Motor neuron (in vitro differentiated cells): ENCODE measurements at regions not wholly inside any gene's neighbourhood (a gene's known extent, or its start where the extent isn't known, plus 50 kb on each side); places are given as distances from the start of the nearest gene placed in this dataset.

Experiments used
- ATAC-seq, 8 experiments: fragments of 200-7000 bp; cut with Tn5 transposase; replicated peaks in 6 of 8; 2 replicates each; pipeline ENCODE4 v1.8.0; 2021; ENCODE audit warnings: mild to moderate bottlenecking in 8 of 8, moderate library complexity in 8 of 8
- H3K27ac ChIP-seq, 2 donors: fragments of 250-450 bp; sonication (Bioruptor Pico); 2 replicates each; pipeline ENCODE4 v1.9.0; 2021; ENCODE audit warnings: antibody characterized with exemption in 2 of 2, mild to moderate bottlenecking in 2 of 2, moderate library complexity in 1 of 2
- H3K4me1 ChIP-seq, 2 donors: fragments of 250-450 bp; sonication (Bioruptor Pico); replicated peaks in 1 of 2; 2 replicates each; pipeline ENCODE4 v1.6.1; 2021; ENCODE audit warnings: antibody characterized with exemption in 2 of 2, mild to moderate bottlenecking in 2 of 2, moderate library complexity in 1 of 2
- H3K4me3 ChIP-seq, 5 donors: fragments of 250-450 bp; sonication (Bioruptor Pico); 2 replicates each; pipeline ENCODE4 v1.9.0; 2021; ENCODE audit warnings: antibody characterized with exemption in 5 of 5, mild to moderate bottlenecking in 5 of 5, moderate library complexity in 4 of 5
- WGBS, 10 experiments: fragments of 450-650 bp; shearing (Covaris generic); methylation state at CpG; one replicate each; pipeline ENCODE4 v1.0.0; 2022; 5-methylcytosine and 5-hydroxymethylcytosine counted together
- in situ Hi-C, 9 experiments: fragments of 400-800 bp; cut with MboI; loops; one replicate each; pipeline ENCODE4 v1.15.0; 2021; ENCODE audit warnings: low sequenced_read_pairs in 9 of 9, low pct_unique_long_range_greater_than_20kb in 2 of 9; ENCODE audit not compliant: unreplicated experiment in 9 of 9

GRCh38 chr7:9835199-9835598 is 1138.5 kb upstream of the PHF14 start:
- ATAC-seq = no peak
- H3K4me3 ChIP-seq = no peak overlapping the region
- 0 to 100% (median 65%) methylated on average over 2 to 3 of the region's 3 CpGs; no CpG with 5 or more reads in 1 of the 10 experiments for WGBS, 10 experiments
- H3K4me1 ChIP-seq = no peaks in the 10 kb centered on the region
- in situ Hi-C loops = no loop called here
- no peak overlapping the region for H3K27ac ChIP-seq

- H3K4me1 ChIP-seq = no peaks in the 10 kb centered on the region
- in situ Hi-C loops = no loop called here
- ATAC-seq = no peak
- no peak overlapping the region for H3K4me3 ChIP-seq
- 0 to 100% (median 86%) methylated on average over 1 of the region's 1 CpG; no CpG with 5 or more reads in 3 of the 10 experiments for WGBS, 10 experiments
- H3K27ac ChIP-seq = no peak overlapping the region
Measured at GRCh38 chr7:9836671-9837070, 1137.0 kb upstream of the PHF14 start.

- Histone ChIP-seq H3K27ac (no peak overlapping the region), H3K4me3 (no peak overlapping the region), H3K4me1 (no peaks in the 10 kb centered on the region)
- 0 to 100% (median 52%) methylated on average over 1 to 2 of the region's 2 CpGs; no CpG with 5 or more reads in 1 of the 10 experiments for WGBS, 10 experiments
- in situ Hi-C loops = no loop called here
- no peak for ATAC-seq
Measured at GRCh38 chr7:9842301-9842700, 1131.4 kb upstream of the PHF14 start.

DNA sequence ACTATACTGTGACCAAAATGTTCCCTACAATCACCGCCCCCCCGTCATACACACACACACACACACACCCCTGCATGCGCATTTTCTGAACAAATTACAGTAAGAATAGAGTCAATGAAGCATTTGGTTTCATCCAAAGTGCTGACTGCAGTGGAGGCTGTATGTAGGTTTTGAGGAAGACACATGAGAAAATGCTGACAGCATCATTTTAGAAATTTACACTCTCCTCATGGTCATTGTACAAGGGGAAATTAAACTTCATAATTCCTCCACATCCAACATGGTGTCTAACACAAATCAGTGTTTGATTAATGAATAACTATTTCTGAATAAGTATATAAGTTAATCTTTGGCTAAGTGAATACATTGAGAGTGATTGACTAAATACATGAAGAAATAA is 1126.8 kb upstream of the PHF14 start:
- in situ Hi-C loops = no loop called here
- ATAC-seq = no peak
- H3K4me3 ChIP-seq = no peak overlapping the region
- no peaks in the 10 kb centered on the region for H3K4me1 ChIP-seq
- WGBS, 10 experiments = 0 to 100% (median 63%) methylated on average over 1 to 3 of the region's 3 CpGs; no CpG with 5 or more reads in 1 of the 10 experiments
- no peak overlapping the region for H3K27ac ChIP-seq

DNA sequence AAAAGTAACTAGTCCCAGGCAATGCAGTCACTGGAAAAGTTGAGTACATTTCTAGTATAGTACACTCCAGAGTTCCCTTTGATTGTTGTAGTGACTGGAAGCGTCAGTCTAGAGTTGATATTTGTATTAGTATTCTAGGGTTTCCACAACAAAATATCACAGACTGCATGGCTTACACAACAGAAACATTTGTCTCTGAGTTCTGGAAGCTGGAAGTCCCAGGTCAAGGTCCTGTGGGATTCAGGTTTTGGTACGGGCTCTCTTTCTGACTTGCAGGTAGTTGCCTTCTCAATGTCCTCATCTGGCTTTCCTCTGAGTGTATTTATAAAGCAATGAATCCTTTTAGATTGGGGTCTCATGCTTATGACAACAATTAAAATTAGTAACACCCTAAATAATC is 1119.1 kb upstream of the PHF14 start:
- H3K4me1 ChIP-seq = no peaks in the 10 kb centered on the region
- H3K4me3 ChIP-seq = no peak overlapping the region
- ATAC-seq = no peak
- no peak overlapping the region for H3K27ac ChIP-seq
- in situ Hi-C loops = no loop called here
- 0 to 100% (median 80%) methylated on average over 1 to 2 of the region's 2 CpGs; no CpG with 5 or more reads in 3 of the 10 experiments for WGBS, 10 experiments

GRCh38 chr7:9856668-9857067 is 1117.0 kb upstream of the PHF14 start:
- Histone ChIP-seq H3K4me3 (no peak overlapping the region), H3K4me1 (no peaks in the 10 kb centered on the region), H3K27ac (no peak overlapping the region)
- WGBS, 10 experiments = 33 to 100% (median 46%) methylated on average over 1 of the region's 1 CpG; no CpG with 5 or more reads in 4 of the 10 experiments
- no peak for ATAC-seq
- in situ Hi-C loops = no loop called here

- 0 to 100% (median 78%) methylated on average over 1 to 3 of the region's 3 CpGs; no CpG with 5 or more reads in 1 of the 10 experiments for WGBS, 10 experiments
Measured at GRCh38 chr7:9863545-9863944, 1110.1 kb upstream of the PHF14 start.

GRCh38 chr7:9869151-9869550 is 1104.5 kb upstream of the PHF14 start:
- in situ Hi-C loops = no loop called here
- 0 to 63% (median 18%) methylated on average over 1 of the region's 1 CpG; no CpG with 5 or more reads in 4 of the 10 experiments for WGBS, 10 experiments
- H3K4me3 ChIP-seq = no peak overlapping the region
- no peaks in the 10 kb centered on the region for H3K4me1 ChIP-seq
- H3K27ac ChIP-seq = no peak overlapping the region
- ATAC-seq = no peak

More at GRCh38 chr7:9863545-9863944, 1110.1 kb upstream of the PHF14 start:
- no peak for ATAC-seq
- no peak overlapping the region for H3K27ac ChIP-seq
- no peaks in the 10 kb centered on the region for H3K4me1 ChIP-seq
- in situ Hi-C loops = no loop called here
- no peak overlapping the region for H3K4me3 ChIP-seq

- Histone ChIP-seq H3K4me3 (no peak overlapping the region), H3K4me1 (no peaks in the 10 kb centered on the region), H3K27ac (no peak overlapping the region)
- ATAC-seq = no peak
- WGBS, 10 experiments = 0 to 100% (median 73%) methylated on average over 1 to 2 of the region's 2 CpGs; no CpG with 5 or more reads in 2 of the 10 experiments
- in situ Hi-C loops = no loop called here
Measured at GRCh38 chr7:9869566-9869965, 1104.1 kb upstream of the PHF14 start.

- H3K4me1 ChIP-seq = no peaks in the 10 kb centered on the region
Measured at GRCh38 chr7:9870674-9871073, 1103.0 kb upstream of the PHF14 start.

GRCh38 chr7:9874182-9874581 is 1099.5 kb upstream of the PHF14 start:
- Histone ChIP-seq H3K4me3 (no peak overlapping the region), H3K27ac (no peak overlapping the region), H3K4me1 (no peaks in the 10 kb centered on the region)
- in situ Hi-C loops = no loop called here
- WGBS, 10 experiments = 0 to 100% (median 73%) methylated on average over 1 of the region's 1 CpG; no CpG with 5 or more reads in 3 of the 10 experiments
- ATAC-seq = no peak

More at GRCh38 chr7:9870674-9871073, 1103.0 kb upstream of the PHF14 start:
- 0 to 100% (median 84%) methylated on average over 1 to 4 of the region's 4 CpGs; no CpG with 5 or more reads in 1 of the 10 experiments for WGBS, 10 experiments
- in situ Hi-C loops = no loop called here
- ATAC-seq = no peak
- Histone ChIP-seq H3K27ac (no peak overlapping the region), H3K4me3 (no peak overlapping the region)

DNA sequence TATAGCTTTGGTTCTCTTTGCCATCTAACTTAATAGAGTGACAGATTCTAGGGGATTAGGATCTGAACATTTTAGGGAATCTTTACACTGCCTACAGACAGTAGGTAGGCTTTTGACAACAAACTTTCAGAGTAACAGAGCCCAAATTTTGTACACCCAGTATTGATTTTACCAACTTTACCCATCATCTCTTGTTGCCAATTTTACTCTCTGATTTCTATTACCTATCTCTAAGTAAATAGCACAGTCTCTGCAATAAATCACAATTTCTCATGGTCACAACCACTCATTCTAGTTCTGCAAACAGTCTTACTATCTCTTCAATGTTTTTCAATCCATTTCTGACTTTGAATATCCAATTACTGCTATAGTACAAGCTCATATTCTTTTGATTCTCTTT is 1097.6 kb upstream of the PHF14 start:
- Histone ChIP-seq H3K4me3 (no peak overlapping the region), H3K4me1 (no peaks in the 10 kb centered on the region), H3K27ac (no peak overlapping the region)
- no peak for ATAC-seq
- in situ Hi-C loops = no loop called here

DNA sequence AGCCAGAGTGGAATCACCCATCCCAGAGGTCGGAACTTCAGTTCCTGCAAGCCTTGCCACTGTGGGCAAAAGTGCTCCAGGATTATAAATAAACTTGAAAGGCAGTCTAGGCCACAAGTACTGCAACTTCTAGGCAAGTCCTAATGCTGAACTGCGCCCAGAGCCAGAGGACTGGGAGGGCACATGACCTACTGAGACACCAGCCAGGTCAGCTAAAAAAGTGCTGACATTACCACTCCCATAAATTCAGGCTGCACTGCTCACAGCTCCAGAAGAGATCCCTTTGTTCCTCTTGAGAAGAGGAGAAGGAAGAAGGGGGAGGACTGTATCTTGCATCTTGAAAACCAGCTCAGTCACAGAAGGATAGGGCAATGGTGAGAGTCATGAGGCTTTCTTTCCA is 1084.1 kb upstream of the PHF14 start:
- Histone ChIP-seq H3K4me3 (no peak overlapping the region), H3K4me1 (no peaks in the 10 kb centered on the region), H3K27ac (no peak overlapping the region)
- no peak for ATAC-seq
- in situ Hi-C loops = no loop called here
- WGBS, 10 experiments = 0 to 100% (median 8%) methylated on average over 1 to 2 of the region's 2 CpGs; no CpG with 5 or more reads in 5 of the 10 experiments

GRCh38 chr7:9890092-9890491 is 1083.6 kb upstream of the PHF14 start:
- Histone ChIP-seq H3K4me3 (no peak overlapping the region), H3K27ac (no peak overlapping the region), H3K4me1 (no peaks in the 10 kb centered on the region)
- ATAC-seq = no peak
- 0 to 88% (median 40%) methylated on average over 1 to 2 of the region's 3 CpGs; no CpG with 5 or more reads in 7 of the 10 experiments for WGBS, 10 experiments
- in situ Hi-C loops = no loop called here
